ENCODE measurements at regions not wholly inside any gene's neighbourhood (a gene's known extent, or its start where the extent isn't known, plus 50 kb on each side); places are given as distances from the start of the nearest gene placed in this dataset.

GRCh38 chr10:78518224-78518623, 484.6 kb downstream of the RPS24 start:
- no peak overlapping the region for H3K27ac ChIP-seq
- DNase-seq, result no peak
- intact Hi-C loops (cut with DNase I; ENCODE audit: low total_unique reads), result no loop called here
- H3K4me3 ChIP-seq, result no peak overlapping the region
- H3K9me3 ChIP-seq, result no peaks in the 10 kb centered on the region
- no peaks in the 10 kb centered on the region for H3K4me1 ChIP-seq
- TF ChIP-seq, protein P1, sequence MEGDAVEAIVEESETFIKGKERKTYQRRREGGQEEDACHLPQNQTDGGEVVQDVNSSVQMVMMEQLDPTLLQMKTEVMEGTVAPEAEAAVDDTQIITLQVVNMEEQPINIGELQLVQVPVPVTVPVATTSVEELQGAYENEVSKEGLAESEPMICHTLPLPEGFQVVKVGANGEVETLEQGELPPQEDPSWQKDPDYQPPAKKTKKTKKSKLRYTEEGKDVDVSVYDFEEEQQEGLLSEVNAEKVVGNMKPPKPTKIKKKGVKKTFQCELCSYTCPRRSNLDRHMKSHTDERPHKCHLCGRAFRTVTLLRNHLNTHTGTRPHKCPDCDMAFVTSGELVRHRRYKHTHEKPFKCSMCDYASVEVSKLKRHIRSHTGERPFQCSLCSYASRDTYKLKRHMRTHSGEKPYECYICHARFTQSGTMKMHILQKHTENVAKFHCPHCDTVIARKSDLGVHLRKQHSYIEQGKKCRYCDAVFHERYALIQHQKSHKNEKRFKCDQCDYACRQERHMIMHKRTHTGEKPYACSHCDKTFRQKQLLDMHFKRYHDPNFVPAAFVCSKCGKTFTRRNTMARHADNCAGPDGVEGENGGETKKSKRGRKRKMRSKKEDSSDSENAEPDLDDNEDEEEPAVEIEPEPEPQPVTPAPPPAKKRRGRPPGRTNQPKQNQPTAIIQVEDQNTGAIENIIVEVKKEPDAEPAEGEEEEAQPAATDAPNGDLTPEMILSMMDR (IDR thresholded peaks at IDR 0.05 in 4 of 5, conservative IDR thresholded peaks at IDR 0.05 in 1 of 5), result no peak
- no peaks in the 10 kb centered on the region for H3K27me3 ChIP-seq
- ATAC-seq, result no peak
- in situ Hi-C loops (cut with MboI; ENCODE audit: low sequenced_read_pairs in 4 of 4), result no loop called here
- H3K36me3 ChIP-seq, result no peaks in the 10 kb centered on the region

GRCh38 chr10:78520737-78521430, 487.2 kb downstream of the RPS24 start:
- ATAC-seq (no peak), DNase-seq (no peak)
- Histone ChIP-seq H3K27me3 (no peaks in the 10 kb centered on the region), H3K4me1 (no peaks in the 10 kb centered on the region), H3K36me3 (no peaks in the 10 kb centered on the region), H3K27ac (no peak overlapping the region), H3K4me3 (no peak overlapping the region), H3K9me3 (no peaks in the 10 kb centered on the region)
- in situ Hi-C loops (cut with MboI; ENCODE audit: low sequenced_read_pairs in 4 of 4), result no loop called here
- intact Hi-C loops (cut with DNase I; ENCODE audit: low total_unique reads), result no loop called here
- TF ChIP-seq, protein P1 (IDR thresholded peaks at IDR 0.05 in 4 of 5, conservative IDR thresholded peaks at IDR 0.05 in 1 of 5), result no peak
- TF ChIP-seq POLR2A (IDR thresholded peaks at IDR 0.05), result no peak

- no peaks in the 10 kb centered on the region for H3K4me1 ChIP-seq
- intact Hi-C loops (cut with DNase I; ENCODE audit: low total_unique reads) (no loop called here), in situ Hi-C loops (cut with MboI; ENCODE audit: low sequenced_read_pairs in 4 of 4) (no loop called here)
- DNase-seq (no peak), ATAC-seq (no peak)
- no peaks in the 10 kb centered on the region for H3K9me3 ChIP-seq
- H3K27ac ChIP-seq, result no peak overlapping the region
- H3K4me3 ChIP-seq, result no peak overlapping the region
- H3K36me3 ChIP-seq, result no peaks in the 10 kb centered on the region
- TF ChIP-seq, protein P1 (IDR thresholded peaks at IDR 0.05 in 4 of 5, conservative IDR thresholded peaks at IDR 0.05 in 1 of 5), result no peak
- no peak for TF ChIP-seq POLR2A (IDR thresholded peaks at IDR 0.05)
- no peaks in the 10 kb centered on the region for H3K27me3 ChIP-seq
Observed at GRCh38 chr10:78523453-78523852, 489.8 kb downstream of the RPS24 start.

DNA sequence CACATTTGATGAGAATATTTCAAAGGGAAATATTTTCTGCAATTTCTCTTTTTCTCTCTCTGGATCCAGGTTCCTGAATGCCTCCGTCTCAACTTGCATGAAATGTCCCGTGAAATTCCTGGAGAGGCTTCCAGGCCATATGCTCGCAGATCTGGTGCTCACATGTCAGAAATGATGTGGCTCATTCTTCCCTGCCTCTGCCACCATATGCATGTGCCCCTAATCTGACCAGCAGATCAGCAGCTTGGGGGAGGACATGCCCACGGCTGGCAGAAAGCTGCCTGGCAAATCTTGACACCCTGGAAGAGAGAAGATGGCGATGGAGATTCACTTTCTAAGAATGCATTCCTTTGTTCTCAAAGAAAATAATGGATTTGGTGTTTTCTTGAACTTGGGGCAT, 490.7 kb downstream of the RPS24 start:
- intact Hi-C loops (cut with DNase I; ENCODE audit: low total_unique reads), result no loop called here

More for the DNA sequence above, 490.7 kb downstream of the RPS24 start:
- H3K9me3 ChIP-seq, result no peaks in the 10 kb centered on the region
- H3K27me3 ChIP-seq, result no peaks in the 10 kb centered on the region
- H3K4me3 ChIP-seq, result no peak overlapping the region
- TF ChIP-seq, protein P1 (IDR thresholded peaks at IDR 0.05 in 4 of 5, conservative IDR thresholded peaks at IDR 0.05 in 1 of 5), result no peak
- no peak for TF ChIP-seq POLR2A (IDR thresholded peaks at IDR 0.05)
- H3K36me3 ChIP-seq, result no peaks in the 10 kb centered on the region
- DNase-seq (no peak), ATAC-seq (no peak)
- H3K27ac ChIP-seq, result no peak overlapping the region
- in situ Hi-C loops (cut with MboI; ENCODE audit: low sequenced_read_pairs in 4 of 4), result no loop called here
- H3K4me1 ChIP-seq, result no peaks in the 10 kb centered on the region

Data from gastrocnemius medialis (tissue), 4 donors.